ENCODE measurements at regions not wholly inside any gene's neighbourhood (a gene's known extent, or its start where the extent isn't known, plus 50 kb on each side); places are given as distances from the start of the nearest gene placed in this dataset.

- TF ChIP-seq EZH2 (IDR thresholded peaks at IDR 0.05; ENCODE audit: low read depth) (no peak), CTCF (conservative IDR thresholded peaks at IDR 0.05) (no peak)
These were observed 163.4 kb downstream of the HHIPL2 start for GRCh38 chr1:222384531-222384930.

Measured in PC-9 (cell line).